NCI-H2029 (cell line): ENCODE measurements at regions not wholly inside any gene's neighbourhood (a gene's known extent, or its start where the extent isn't known, plus 50 kb on each side); places are given as distances from the start of the nearest gene placed in this dataset.

ENCODE experiments used
- DNase-seq: peaks from one replicate; lab custom pipeline; 2025; lab: John Stamatoyannopoulos, UW

DNA sequence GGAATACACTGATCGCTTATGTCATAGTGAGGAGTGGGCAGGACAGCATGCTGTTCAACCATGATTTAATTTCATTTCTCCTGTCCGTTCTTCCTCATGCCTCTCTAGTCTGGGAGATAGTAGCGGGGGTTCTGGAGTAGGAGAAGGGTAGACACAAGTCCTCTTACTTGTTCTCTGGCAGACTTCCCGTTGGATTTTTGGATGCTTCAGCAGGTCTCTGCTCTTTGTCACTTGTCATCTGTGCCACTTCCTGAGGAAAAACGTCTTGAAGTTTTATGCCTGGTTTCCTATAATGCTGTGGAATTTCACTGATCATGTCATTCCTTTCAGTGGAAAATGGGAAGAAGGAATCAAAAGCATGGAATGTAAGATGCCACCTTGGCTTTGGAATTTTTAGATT, 154.7 kb downstream of the GATB start:
- no peak for DNase-seq

- DNase-seq, result no peak
These were observed 150.6 kb downstream of the GATB start for GRCh38 chr4:151610229-151610628.

GRCh38 chr4:151611960-151612359, 148.8 kb downstream of the GATB start:
- DNase-seq, result no peak

- no peak for DNase-seq
These were observed 147.5 kb downstream of the GATB start for GRCh38 chr4:151613290-151613689.

- DNase-seq, result no peak
These were observed 146.2 kb downstream of the GATB start for GRCh38 chr4:151614561-151614960.

DNA sequence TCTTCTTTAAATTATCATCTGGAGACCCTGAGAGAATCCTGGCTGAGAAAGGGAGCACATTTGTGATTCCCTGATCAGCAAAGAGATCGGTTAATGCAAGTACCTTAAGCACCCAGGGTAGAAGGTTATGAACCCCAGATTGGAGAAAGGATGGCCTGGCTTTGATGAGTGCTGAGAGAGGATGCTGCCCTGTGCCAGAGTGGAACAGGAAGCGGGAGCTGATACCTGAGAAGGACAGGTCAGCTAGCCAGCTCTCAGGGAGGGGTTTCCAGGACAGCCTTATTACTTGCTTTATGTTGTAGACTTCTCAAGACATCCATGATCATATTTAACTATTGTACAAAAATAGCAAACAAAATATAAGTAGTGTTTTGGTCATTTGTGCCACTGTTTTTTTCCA, 141.9 kb downstream of the GATB start:
- DNase-seq, result no peak

DNA sequence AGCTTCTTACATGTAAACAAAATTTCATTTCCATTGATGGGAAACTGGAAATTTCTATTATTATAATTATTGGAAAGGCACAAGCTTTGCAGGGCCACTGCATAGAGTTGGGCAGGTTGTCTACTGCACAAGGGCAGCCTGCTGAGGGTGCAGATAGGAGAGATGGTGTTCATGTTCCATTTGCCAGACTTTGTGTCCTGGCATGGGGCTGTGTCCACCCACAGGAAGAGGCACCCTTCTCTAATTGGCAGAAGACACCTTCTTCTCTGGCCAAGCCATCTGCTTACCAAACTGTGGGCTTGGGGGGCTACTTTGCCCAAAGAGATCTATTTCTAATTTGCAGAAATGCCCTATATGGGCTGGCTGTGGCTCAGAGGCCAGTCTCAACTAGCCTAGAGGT, 140.7 kb downstream of the GATB start:
- no peak for DNase-seq
